CD4-positive, CD25-positive, alpha-beta regulatory T cell (primary cell): ENCODE measurements at regions not wholly inside any gene's neighbourhood (a gene's known extent, or its start where the extent isn't known, plus 50 kb on each side); places are given as distances from the start of the nearest gene placed in this dataset.
"Not testable (repeated sequence)": the region's sequence is repeated elsewhere in the genome, so short reads cannot be mapped to it uniquely, and the experiment has no call there.

Source experiments
- ATAC-seq, 2 donors: fragments of 150-1000 bp; cut with Tn5 transposase; one replicate each; pipeline ENCODE4 v1.10.0; 2021; ENCODE audit warnings: low read depth in 2 of 2, moderate number of reproducible peaks in 2 of 2, moderate library complexity in 1 of 2
- DNase-seq, 3 donors: peaks; one replicate each; pipeline versions ENCODE4 v3.0.0 to v3.0.0-alpha.2; 2012 to 2022; ENCODE audit warnings: mixed read lengths in 1 of 3
- H3K27ac ChIP-seq: one replicate; pipeline ENCODE4 v1.7.0; 2013; ENCODE audit warnings: mild to moderate bottlenecking, low read length; ENCODE audit not compliant: insufficient read depth, poor library complexity, severe bottlenecking
- H3K27me3 ChIP-seq: one replicate; pipeline ENCODE4 v1.7.0; 2013; ENCODE audit warnings: low read length; ENCODE audit not compliant: control insufficient read depth, insufficient read depth
- H3K36me3 ChIP-seq: one replicate; pipeline ENCODE4 v1.7.0; 2013; ENCODE audit warnings: mild to moderate bottlenecking, low read length, moderate library complexity; ENCODE audit not compliant: control insufficient read depth, insufficient read depth
- H3K4me1 ChIP-seq: 2 replicates; pipeline ENCODE4 v1.7.0; 2013; ENCODE audit warnings: mild to moderate bottlenecking, low read length; ENCODE audit not compliant: insufficient read depth, control insufficient read depth, poor library complexity, severe bottlenecking
- H3K4me3 ChIP-seq: one replicate; pipeline ENCODE4 v1.7.0; 2013; ENCODE audit warnings: low read depth, mild to moderate bottlenecking, low read length, moderate library complexity
- H3K9me3 ChIP-seq, 2 experiments: 1 replicate in 1 of 2; 2 replicates in 1 of 2; pipeline ENCODE4 v1.7.0; 2013; ENCODE audit warnings: low read length in 2 of 2, mild to moderate bottlenecking in 1 of 2, moderate library complexity in 1 of 2; ENCODE audit not compliant: control insufficient read depth in 2 of 2
- H3K27ac Mint-ChIP-seq, 3 donors: one replicate each; pipeline ENCODE4 v1.8.0; 2020 to 2022; ENCODE audit warnings: mild to moderate bottlenecking in 3 of 3, mixed read lengths in 3 of 3, moderate library complexity in 2 of 3
- H3K27me3 Mint-ChIP-seq: one replicate; pipeline ENCODE4 v1.8.0; 2022; ENCODE audit warnings: mild to moderate bottlenecking, mixed read lengths
- H3K36me3 Mint-ChIP-seq: one replicate; pipeline ENCODE4 v1.8.0; 2020; ENCODE audit warnings: mixed read lengths
- H3K4me1 Mint-ChIP-seq, 4 donors: one replicate each; pipeline ENCODE4 v1.8.0; 2020 to 2022; ENCODE audit warnings: mixed read lengths in 4 of 4, mild to moderate bottlenecking in 1 of 4
- H3K4me3 Mint-ChIP-seq, 4 donors: one replicate each; pipeline ENCODE4 v1.8.0; 2020 to 2022; ENCODE audit warnings: mild to moderate bottlenecking in 4 of 4, mixed read lengths in 4 of 4, moderate library complexity in 3 of 4
- H3K9me3 Mint-ChIP-seq, 7 donors: one replicate each; pipeline ENCODE4 v1.8.0; 2020 to 2022; ENCODE audit warnings: mixed read lengths in 7 of 7, mild to moderate bottlenecking in 3 of 7, moderate library complexity in 2 of 7

- no peaks in the 10 kb centered on the region for H3K27me3 ChIP-seq
- Mint-ChIP-seq H3K9me3 (peaks cover 0 to 28% (median 4%) of the 10 kb centered on the region in 7 donors), H3K27me3 (no peaks in the 10 kb centered on the region), H3K36me3 (no peaks in the 10 kb centered on the region), H3K27ac (no peak overlapping the region), H3K4me3 (no peak overlapping the region), H3K4me1 (no peaks in the 10 kb centered on the region)
- no peak for ATAC-seq
- no peaks in the 10 kb centered on the region for H3K4me1 ChIP-seq
- H3K36me3 ChIP-seq = no peaks in the 10 kb centered on the region
- H3K27ac ChIP-seq = no peak overlapping the region
- no peak for DNase-seq
- H3K4me3 ChIP-seq = no peak overlapping the region
- peaks cover 2 to 3% of the 10 kb centered on the region in 2 experiments for H3K9me3 ChIP-seq
These were observed 367.6 kb upstream of the NDN start for GRCh38 chr15:24054547-24055245.

- Histone ChIP-seq H3K27me3 (no peaks in the 10 kb centered on the region), H3K4me3 (no peak overlapping the region), H3K9me3 (peaks cover 11 to 17% of the 10 kb centered on the region in 2 experiments), H3K27ac (no peak overlapping the region), H3K4me1 (no peaks in the 10 kb centered on the region), H3K36me3 (no peaks in the 10 kb centered on the region)
- Mint-ChIP-seq H3K9me3 (peaks cover 0 to 36% (median 13%) of the 10 kb centered on the region in 7 donors), H3K4me1 (no peaks in the 10 kb centered on the region), H3K4me3 (no peak overlapping the region), H3K36me3 (no peaks in the 10 kb centered on the region), H3K27ac (peak overlapping the region in 1 of 3 donors; percentile 9), H3K27me3 (no peaks in the 10 kb centered on the region)
- DNase-seq = no peak
- ATAC-seq = no peak
These were observed 380.8 kb upstream of the NDN start for GRCh38 chr15:24067733-24068501.

- Mint-ChIP-seq H3K9me3 (peaks cover 0 to 29% (median 4%) of the 10 kb centered on the region in 7 donors), H3K4me1 (no peaks in the 10 kb centered on the region), H3K36me3 (no peaks in the 10 kb centered on the region), H3K27me3 (no peaks in the 10 kb centered on the region), H3K27ac (no peak overlapping the region), H3K4me3 (no peak overlapping the region)
- no peaks in the 10 kb centered on the region for H3K4me1 ChIP-seq
- no peak overlapping the region for H3K27ac ChIP-seq
- H3K36me3 ChIP-seq = no peaks in the 10 kb centered on the region
- no peaks in the 10 kb centered on the region for H3K27me3 ChIP-seq
- H3K9me3 ChIP-seq = peaks cover 0 to 4% of the 10 kb centered on the region in 2 experiments
- H3K4me3 ChIP-seq = no peak overlapping the region
- ATAC-seq (no peak), DNase-seq (no peak)
These were observed 388.4 kb upstream of the NDN start for GRCh38 chr15:24075420-24076089.

GRCh38 chr15:24076090-24076784 lies 389.1 kb upstream of the NDN start:
- Mint-ChIP-seq H3K36me3 (no peaks in the 10 kb centered on the region), H3K27ac (peak overlapping the region in 1 of 3 donors; percentile 75), H3K4me1 (no peaks in the 10 kb centered on the region), H3K9me3 (peaks cover 0 to 30% (median 7%) of the 10 kb centered on the region in 7 donors), H3K4me3 (no peak overlapping the region), H3K27me3 (no peaks in the 10 kb centered on the region)
- Histone ChIP-seq H3K4me1 (no peaks in the 10 kb centered on the region), H3K27ac (no peak overlapping the region), H3K36me3 (no peaks in the 10 kb centered on the region), H3K9me3 (peaks cover 0 to under 1% of the 10 kb centered on the region in 2 experiments), H3K4me3 (no peak overlapping the region), H3K27me3 (no peaks in the 10 kb centered on the region)
- no peak for ATAC-seq
- no peak for DNase-seq

DNA sequence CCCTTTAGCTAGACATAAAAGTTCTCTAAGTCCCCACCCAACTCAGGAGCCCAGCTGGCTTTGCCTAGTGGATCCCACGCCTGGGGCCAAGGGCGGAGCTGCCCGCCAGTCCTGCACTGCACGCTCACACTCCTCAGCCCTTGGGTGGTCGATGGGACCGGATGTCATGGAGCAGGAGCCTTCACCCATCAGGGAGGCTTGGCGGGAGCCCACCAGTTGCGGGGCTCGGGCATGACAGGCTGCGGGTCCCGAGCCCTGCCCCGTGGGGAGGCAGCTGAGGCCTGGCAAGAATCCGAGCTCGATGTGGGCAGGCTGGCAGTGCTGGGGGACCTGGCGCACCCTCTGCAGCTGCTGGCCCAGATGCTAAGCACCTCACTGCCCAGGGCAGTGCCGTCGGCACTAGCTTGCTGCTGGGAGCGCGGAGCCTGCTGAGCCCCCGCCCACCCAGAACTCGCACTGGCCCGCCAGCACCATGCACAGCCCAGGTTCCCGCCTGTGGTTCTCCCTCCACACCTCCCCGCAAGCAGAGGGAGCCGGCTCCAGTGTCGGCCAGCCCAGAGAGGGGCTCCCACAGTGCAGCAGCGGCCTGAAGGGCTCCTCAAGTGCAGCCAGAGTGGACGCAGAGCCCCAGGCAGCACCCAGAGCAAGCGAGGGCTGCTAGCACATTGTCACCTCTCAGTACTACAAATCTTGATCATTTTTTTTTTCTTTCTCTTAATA lies 391.4 kb upstream of the NDN start:
- no peaks in the 10 kb centered on the region for H3K27me3 Mint-ChIP-seq
- H3K9me3 ChIP-seq = no peaks in the 10 kb centered on the region
- no peak for ATAC-seq
- H3K4me1 Mint-ChIP-seq = no peaks in the 10 kb centered on the region
- no peak overlapping the region for H3K27ac Mint-ChIP-seq
- no peaks in the 10 kb centered on the region for H3K27me3 ChIP-seq
- peaks cover 0 to 25% (median 4%) of the 10 kb centered on the region in 7 donors for H3K9me3 Mint-ChIP-seq
- no peak overlapping the region for H3K4me3 Mint-ChIP-seq
- DNase-seq = no peak
- H3K36me3 Mint-ChIP-seq = no peaks in the 10 kb centered on the region
- H3K4me3 ChIP-seq = no peak overlapping the region
- H3K4me1 ChIP-seq = no peaks in the 10 kb centered on the region
- no peaks in the 10 kb centered on the region for H3K36me3 ChIP-seq
- H3K27ac ChIP-seq = no peak overlapping the region

DNA sequence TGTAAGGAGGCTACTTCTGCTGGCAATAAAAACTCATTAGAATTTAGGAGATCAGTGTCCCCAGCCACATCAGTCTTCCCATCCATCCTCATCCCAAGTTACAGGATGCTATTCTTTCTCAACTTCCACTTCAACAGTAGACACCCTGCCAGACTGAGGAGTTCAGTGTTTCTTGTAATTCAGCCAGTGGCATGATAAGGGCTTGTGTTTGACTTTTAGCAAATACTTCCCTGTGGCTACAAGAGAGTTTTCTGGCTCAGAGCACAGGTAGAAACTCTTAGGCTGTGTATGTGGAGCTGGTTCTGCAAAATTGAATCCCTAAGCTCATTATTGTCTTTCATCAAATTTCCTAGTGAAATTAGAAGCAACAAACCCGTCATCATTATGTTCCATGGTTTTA lies 401.8 kb upstream of the NDN start:
- not testable (repeated sequence) for H3K4me3 ChIP-seq, H3K4me3 Mint-ChIP-seq, DNase-seq, H3K36me3 Mint-ChIP-seq, H3K9me3 ChIP-seq, H3K36me3 ChIP-seq, H3K27ac ChIP-seq, H3K4me1 ChIP-seq, H3K27ac Mint-ChIP-seq, H3K27me3 Mint-ChIP-seq, H3K27me3 ChIP-seq, ATAC-seq, H3K4me1 Mint-ChIP-seq
- H3K9me3 Mint-ChIP-seq = peaks cover 6 to 29% (median 15%) of the 10 kb centered on the region in 7 donors

DNA sequence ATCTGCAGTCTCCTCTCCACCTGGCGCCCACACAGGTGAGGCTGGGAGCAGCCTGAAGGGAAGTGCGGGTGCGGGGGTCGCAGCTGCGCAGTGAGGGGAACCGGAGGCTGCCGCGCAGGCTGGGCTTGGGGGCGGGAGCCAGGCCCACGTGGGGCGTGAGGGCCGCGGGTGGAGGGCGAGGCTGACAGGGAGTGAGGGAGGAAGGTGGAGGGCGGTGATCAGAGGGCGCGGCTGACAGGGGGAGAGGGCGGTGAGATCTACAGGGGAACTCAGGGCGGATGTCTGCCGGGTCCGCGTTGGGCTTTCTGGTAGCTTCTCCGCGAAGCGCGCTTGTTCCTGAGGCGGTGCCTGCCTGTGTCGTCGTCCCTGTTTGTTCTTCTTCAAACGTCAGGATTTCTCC lies 414.4 kb upstream of the NDN start:
- not testable (repeated sequence) for H3K9me3 ChIP-seq, H3K27me3 Mint-ChIP-seq, H3K36me3 Mint-ChIP-seq, H3K4me1 Mint-ChIP-seq, H3K36me3 ChIP-seq, H3K9me3 Mint-ChIP-seq, DNase-seq, H3K27me3 ChIP-seq, H3K27ac ChIP-seq, H3K4me3 ChIP-seq, H3K27ac Mint-ChIP-seq, ATAC-seq, H3K4me1 ChIP-seq, H3K4me3 Mint-ChIP-seq
